BJ (cell line): ENCODE measurements at regions not wholly inside any gene's neighbourhood (a gene's known extent, or its start where the extent isn't known, plus 50 kb on each side); places are given as distances from the start of the nearest gene placed in this dataset.

Experiments
- CTCF ChIA-PET: fragments of 350-600 bp; formaldehyde crosslinking; extraction: SDS; loops from one replicate; lab custom pipeline; 2021; ENCODE audit warnings: antibody characterized with exemption, inconsistent platforms; lab: Yijun Ruan, JAX
- POLR2A ChIA-PET: fragments of 300-600 bp; sonication (Branson Sonifier 250); formaldehyde crosslinking; extraction: SDS; loops from one replicate; lab custom pipeline; 2021; ENCODE audit warnings: antibody characterized with exemption; lab: Charles Lee
- DNase-seq: peaks from one replicate; pipeline ENCODE4 v3.0.0-alpha.2; 2011; ENCODE audit warnings: low read depth
- H3K27me3 ChIP-seq: 2 replicates; pipeline ENCODE4 v1.6.0; 2011; ENCODE audit warnings: low read length; ENCODE audit not compliant: control insufficient read depth, insufficient read depth
- H3K36me3 ChIP-seq: 2 replicates; pipeline ENCODE4 v1.5.1; 2011; ENCODE audit warnings: low read length; ENCODE audit not compliant: control insufficient read depth, insufficient read depth
- H3K4me3 ChIP-seq: 2 replicates; pipeline ENCODE4 v1.5.1; 2011; ENCODE audit warnings: low read depth, mild to moderate bottlenecking, control low read depth, low read length
- TF ChIP-seq, protein P1 (sequence below): IDR thresholded peaks from 2 replicates; pipeline ENCODE4 v1.5.1; 2011; ENCODE audit warnings: low read depth, mild to moderate bottlenecking, control low read depth, inconsistent platforms, low read length, moderate library complexity; ENCODE audit not compliant: insufficient read depth

DNA sequence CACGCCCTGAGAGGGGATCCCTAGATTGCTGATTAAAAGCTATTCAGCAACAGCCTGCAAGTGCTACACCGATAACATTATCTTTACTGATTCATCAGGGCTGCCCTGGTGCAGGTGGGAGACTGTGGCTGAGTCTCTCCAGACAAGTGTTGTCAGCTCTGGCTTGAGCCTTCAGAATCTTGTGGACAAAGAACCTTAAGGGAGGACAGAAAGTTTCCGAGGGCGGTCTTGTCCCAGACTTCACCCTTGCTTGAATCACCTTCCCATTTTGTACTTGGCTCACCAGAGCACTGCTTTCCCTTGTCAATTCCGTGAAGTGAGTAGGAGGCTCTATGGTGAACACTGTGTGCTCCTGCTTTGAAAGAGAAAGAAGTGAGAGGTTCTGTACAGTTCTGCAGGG, 88.6 kb upstream of the PCSK2 start:
- Histone ChIP-seq H3K4me3 (no peak overlapping the region), H3K27me3 (no peaks in the 10 kb centered on the region), H3K36me3 (no peaks in the 10 kb centered on the region)
- ChIA-PET POLR2A (no interaction called here), CTCF (no interaction called here)
- TF ChIP-seq, protein P1, sequence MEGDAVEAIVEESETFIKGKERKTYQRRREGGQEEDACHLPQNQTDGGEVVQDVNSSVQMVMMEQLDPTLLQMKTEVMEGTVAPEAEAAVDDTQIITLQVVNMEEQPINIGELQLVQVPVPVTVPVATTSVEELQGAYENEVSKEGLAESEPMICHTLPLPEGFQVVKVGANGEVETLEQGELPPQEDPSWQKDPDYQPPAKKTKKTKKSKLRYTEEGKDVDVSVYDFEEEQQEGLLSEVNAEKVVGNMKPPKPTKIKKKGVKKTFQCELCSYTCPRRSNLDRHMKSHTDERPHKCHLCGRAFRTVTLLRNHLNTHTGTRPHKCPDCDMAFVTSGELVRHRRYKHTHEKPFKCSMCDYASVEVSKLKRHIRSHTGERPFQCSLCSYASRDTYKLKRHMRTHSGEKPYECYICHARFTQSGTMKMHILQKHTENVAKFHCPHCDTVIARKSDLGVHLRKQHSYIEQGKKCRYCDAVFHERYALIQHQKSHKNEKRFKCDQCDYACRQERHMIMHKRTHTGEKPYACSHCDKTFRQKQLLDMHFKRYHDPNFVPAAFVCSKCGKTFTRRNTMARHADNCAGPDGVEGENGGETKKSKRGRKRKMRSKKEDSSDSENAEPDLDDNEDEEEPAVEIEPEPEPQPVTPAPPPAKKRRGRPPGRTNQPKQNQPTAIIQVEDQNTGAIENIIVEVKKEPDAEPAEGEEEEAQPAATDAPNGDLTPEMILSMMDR = no peak
- no peak for DNase-seq

DNA sequence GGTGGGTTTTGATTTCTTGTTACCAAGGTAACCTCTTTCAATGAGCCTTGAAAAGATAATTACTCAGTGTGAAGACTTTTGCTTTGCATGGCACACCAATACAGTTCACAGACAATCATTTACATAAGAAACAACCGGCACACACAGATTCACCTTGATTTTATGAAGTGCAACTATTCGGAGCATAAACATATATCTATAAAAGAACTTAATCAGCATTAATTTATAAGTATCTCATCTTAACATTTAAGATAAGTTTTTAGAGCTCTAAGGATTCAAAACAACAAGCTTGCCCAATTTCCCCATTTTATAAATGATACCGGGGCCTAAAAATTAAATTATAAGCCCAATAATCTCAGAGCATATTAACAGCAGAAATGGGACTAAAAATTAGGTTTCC, 85.9 kb upstream of the PCSK2 start:
- Histone ChIP-seq H3K4me3 (no peak overlapping the region), H3K27me3 (no peaks in the 10 kb centered on the region), H3K36me3 (no peaks in the 10 kb centered on the region)
- ChIA-PET POLR2A (no interaction called here), CTCF (no interaction called here)
- TF ChIP-seq, protein P1 = no peak
- no peak for DNase-seq

DNA sequence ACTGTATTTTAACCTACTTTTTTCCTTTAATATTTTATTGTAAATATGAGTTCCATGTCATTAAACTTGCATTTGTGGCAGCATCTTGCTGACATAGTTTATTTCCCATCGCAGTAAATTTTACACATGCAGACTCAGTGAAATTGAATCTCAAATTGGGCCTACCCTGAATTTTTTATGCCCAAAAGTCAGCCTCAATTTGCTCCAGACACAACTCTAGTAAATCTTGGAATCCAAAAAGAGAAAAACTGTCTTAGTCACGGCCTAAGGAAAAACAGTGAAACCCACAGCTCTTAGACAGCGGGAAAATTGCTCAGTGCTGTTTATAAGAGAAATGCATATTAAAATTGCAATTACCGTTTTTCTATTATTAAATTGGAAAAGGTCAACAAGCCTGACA, 85.3 kb upstream of the PCSK2 start:
- POLR2A ChIA-PET = no interaction called here
- DNase-seq = no peak
- H3K27me3 ChIP-seq = no peaks in the 10 kb centered on the region
- H3K36me3 ChIP-seq = no peaks in the 10 kb centered on the region
- CTCF ChIA-PET = no interaction called here
- H3K4me3 ChIP-seq = no peak overlapping the region
- TF ChIP-seq, protein P1 = no peak

DNA sequence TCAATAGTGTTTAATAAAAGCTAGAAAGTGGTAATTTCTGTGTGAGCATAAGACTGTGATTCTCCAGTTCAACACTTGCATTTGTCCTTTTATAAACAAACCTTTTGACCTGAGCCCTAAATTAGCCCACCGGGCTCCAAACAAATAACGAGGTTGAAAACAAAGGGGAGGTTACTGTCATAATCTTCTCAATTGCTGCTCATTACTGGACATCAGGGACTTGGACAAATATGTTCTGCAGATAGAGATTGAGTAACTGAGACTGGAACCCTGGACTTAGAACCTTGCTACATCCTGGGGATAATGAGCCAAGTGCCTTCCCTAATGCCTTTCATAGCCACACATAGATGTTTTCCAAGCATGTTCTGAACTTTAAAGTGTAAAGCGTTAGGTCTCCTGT, 84.2 kb upstream of the PCSK2 start:
- no peaks in the 10 kb centered on the region for H3K27me3 ChIP-seq
- POLR2A ChIA-PET = no interaction called here
- CTCF ChIA-PET = no interaction called here
- H3K4me3 ChIP-seq = no peak overlapping the region
- TF ChIP-seq, protein P1 = no peak
- no peak for DNase-seq
- no peaks in the 10 kb centered on the region for H3K36me3 ChIP-seq

DNA sequence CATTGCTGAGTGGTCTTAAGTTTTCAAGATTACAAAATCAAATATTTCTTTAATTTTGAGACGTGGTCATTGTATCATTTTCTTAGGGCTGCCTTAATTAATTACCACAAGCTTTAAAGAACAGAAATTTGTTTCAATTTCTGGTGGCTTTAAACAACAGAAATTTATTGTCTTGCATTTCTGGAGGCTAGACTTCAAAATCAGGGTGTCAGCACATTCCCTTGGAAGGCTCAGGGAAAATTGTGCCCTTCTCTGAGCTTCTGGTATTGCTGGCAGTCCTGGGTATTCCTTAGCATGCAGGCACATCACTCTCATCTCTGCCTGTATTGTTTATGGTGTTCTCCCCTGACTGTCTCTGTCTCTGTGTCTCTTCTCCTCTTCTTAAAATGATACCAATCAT, 76.0 kb upstream of the PCSK2 start:
- DNase-seq = no peak
- Histone ChIP-seq H3K36me3 (no peaks in the 10 kb centered on the region), H3K27me3 (no peaks in the 10 kb centered on the region), H3K4me3 (no peak overlapping the region)
- CTCF ChIA-PET = no interaction called here
- POLR2A ChIA-PET = no interaction called here
- TF ChIP-seq, protein P1 = no peak
